Endothelial cell of umbilical vein (primary cell): ENCODE measurements at regions not wholly inside any gene's neighbourhood (a gene's known extent, or its start where the extent isn't known, plus 50 kb on each side); places are given as distances from the start of the nearest gene placed in this dataset.

ENCODE experiments used
- BruUV-seq: library from RNA; stranded (reverse); fragments of 400-500 nt; replicated peaks from 2 replicates; lab custom pipeline; 2021; lab: Mats Ljungman, UMichigan
- CTCF ChIA-PET: fragments of 300-600, 350-600 bp; sonication (Branson Sonifier 250); formaldehyde crosslinking; loops from one replicate; lab custom pipeline; 2021; ENCODE audit warnings: antibody characterized with exemption, inconsistent platforms; lab: Charles Lee
- POLR2A ChIA-PET: fragments of 300-600, 350-600 bp; sonication (Branson Sonifier 250); formaldehyde crosslinking; loops from one replicate; lab custom pipeline; 2021; ENCODE audit warnings: antibody characterized with exemption, inconsistent platforms; lab: Charles Lee
- DNase-seq: peaks from one replicate; pipeline ENCODE4 v3.0.0-alpha.2; 2011; ENCODE audit warnings: low read depth, low spot score
- FAIRE-seq: peaks from 2 replicates; lab custom pipeline; 2011; peaks lifted over from hg19 to GRCh38; lab: Jason Lieb, UNC
- H2AFZ ChIP-seq: 2 replicates; pipeline ENCODE4 v1.6.0; 2012; ENCODE audit warnings: low read depth, low read length, control low read depth, inconsistent platforms
- H3K27ac ChIP-seq: 2 replicates; pipeline ENCODE4 v1.5.1; 2011; ENCODE audit warnings: low read depth, mild to moderate bottlenecking, control low read depth, low read length, moderate library complexity; ENCODE audit not compliant: insufficient read depth
- H3K27me3 ChIP-seq, 2 experiments: 2 replicates each; pipeline versions ENCODE4 v1.6.0 to v1.6.1; 2011; ENCODE audit warnings: low read length in 2 of 2, mixed read lengths in 1 of 2; ENCODE audit not compliant: control insufficient read depth in 2 of 2, insufficient read depth in 2 of 2
- H3K36me3 ChIP-seq, 2 experiments: 2 replicates in 1 of 2; 3 replicates in 1 of 2; pipeline ENCODE4 v1.5.1; 2011; ENCODE audit warnings: low read length in 2 of 2, mild to moderate bottlenecking in 1 of 2, moderate library complexity in 1 of 2; ENCODE audit not compliant: control insufficient read depth in 2 of 2, insufficient read depth in 2 of 2; ENCODE audit errors: extremely low read depth in 1 of 2
- H3K4me1 ChIP-seq: 3 replicates; pipeline ENCODE4 v1.5.1; 2011; ENCODE audit warnings: mild to moderate bottlenecking, low read length; ENCODE audit not compliant: control insufficient read depth, insufficient read depth; ENCODE audit errors: extremely low read depth
- H3K4me2 ChIP-seq: 2 replicates; pipeline ENCODE4 v1.6.1; 2011; ENCODE audit warnings: low read length, control low read depth, mixed read lengths; ENCODE audit not compliant: insufficient read depth
- H3K4me3 ChIP-seq, 3 experiments: fragments of 200-600 bp in 1 of 3; sonication (generic), shearing (Covaris generic) in 1 of 3; replicated peaks in 1 of 3; 2 replicates each; pipeline ENCODE4 v1.5.1; 2011 to 2016; ENCODE audit warnings: control low read depth in 3 of 3, low read length in 3 of 3, mild to moderate bottlenecking in 2 of 3, inconsistent platforms in 1 of 3, low read depth in 1 of 3, moderate library complexity in 1 of 3; ENCODE audit not compliant: insufficient read depth in 1 of 3
- H3K79me2 ChIP-seq: 2 replicates; pipeline ENCODE4 v1.6.0; 2012; ENCODE audit warnings: low read length, inconsistent platforms; ENCODE audit not compliant: control insufficient read depth, insufficient read depth
- H3K9ac ChIP-seq: replicated peaks from 2 replicates; pipeline ENCODE3; 2011; ENCODE audit warnings: low read length, control low read depth; ENCODE audit not compliant: insufficient read depth; ENCODE audit errors: extremely low read depth
- H3K9me1 ChIP-seq: replicated peaks from 3 replicates; pipeline ENCODE4 v1.6.0; 2011; ENCODE audit warnings: mild to moderate bottlenecking, low read length; ENCODE audit not compliant: control insufficient read depth, insufficient read depth; ENCODE audit errors: extremely low read depth
- H3K9me3 ChIP-seq: replicated peaks from 2 replicates; pipeline ENCODE4 v1.5.1; 2012; ENCODE audit warnings: low read length, inconsistent platforms; ENCODE audit not compliant: control insufficient read depth, insufficient read depth
- H4K20me1 ChIP-seq: replicated peaks from 2 replicates; pipeline ENCODE3; 2011; ENCODE audit warnings: mild to moderate bottlenecking, low read length; ENCODE audit not compliant: control insufficient read depth, insufficient read depth; ENCODE audit errors: extremely low read depth
- CTCF ChIP-seq, 2 donors: IDR thresholded peaks; 1 replicate in 1 of 2; 2 replicates in 1 of 2; pipeline ENCODE4 v1.5.1; 2011; ENCODE audit warnings: low read length in 2 of 2, mild to moderate bottlenecking in 2 of 2, moderate library complexity in 2 of 2, control low read depth in 1 of 2, inconsistent platforms in 1 of 2, low read depth in 1 of 2; ENCODE audit not compliant: insufficient read depth in 1 of 2; ENCODE audit errors: extremely low read depth in 1 of 2
- EZH2 ChIP-seq: IDR thresholded peaks from 2 replicates; pipeline ENCODE4 v1.6.1; 2012; ENCODE audit warnings: borderline replicate concordance, low read depth, mild to moderate bottlenecking, moderate library complexity, low read length, inconsistent platforms; ENCODE audit not compliant: severe bottlenecking
- FOS ChIP-seq: IDR thresholded peaks from 2 replicates; pipeline ENCODE4 v1.6.1; 2011; ENCODE audit warnings: mild to moderate bottlenecking, low read length, moderate library complexity, borderline replicate concordance; ENCODE audit not compliant: insufficient read depth
- GATA2 ChIP-seq: IDR thresholded peaks from 2 replicates; pipeline ENCODE4 v1.7.0; 2011; ENCODE audit warnings: low read depth, mild to moderate bottlenecking, moderate library complexity, mixed read lengths, low read length; ENCODE audit not compliant: insufficient read length, insufficient read depth
- JUN ChIP-seq: IDR thresholded peaks from 2 replicates; pipeline ENCODE4 v1.6.1; 2011; ENCODE audit warnings: borderline replicate concordance, low read depth; ENCODE audit not compliant: insufficient read length, insufficient read depth
- MYC ChIP-seq: IDR thresholded peaks from one replicate; pipeline ENCODE4 v1.6.1; 2011; ENCODE audit warnings: mild to moderate bottlenecking, low read depth, low read length
- POLR2A ChIP-seq: IDR thresholded peaks from 2 replicates; pipeline ENCODE4 v1.6.1; 2012; ENCODE audit warnings: low read depth, mild to moderate bottlenecking, control low read depth, low read length
- POLR2AphosphoS5 ChIP-seq: IDR thresholded peaks from 2 replicates; pipeline ENCODE4 v1.6.1; 2012; ENCODE audit warnings: low read depth, mild to moderate bottlenecking, control low read depth, low read length, moderate library complexity; ENCODE audit not compliant: insufficient read depth
- dilution Hi-C: fragments of 300-500 bp; cut with MboI; formaldehyde crosslinking; loops from one replicate; pipeline ENCODE4 v1.15.0; 2019; ENCODE audit warnings: low sequenced_read_pairs; ENCODE audit not compliant: extremely low pct_ligation_motif_present
- intact Hi-C: fragments of 100-400 bp; cut with micrococcal nuclease; formaldehyde crosslinking; loops from one replicate; pipeline ENCODE4 v1.10.0; 2022
- TF ChIP-seq, protein P1 (sequence below): IDR thresholded peaks from 2 replicates; pipeline ENCODE4 v1.6.1; 2011; ENCODE audit not compliant: insufficient read depth, insufficient read length

DNA sequence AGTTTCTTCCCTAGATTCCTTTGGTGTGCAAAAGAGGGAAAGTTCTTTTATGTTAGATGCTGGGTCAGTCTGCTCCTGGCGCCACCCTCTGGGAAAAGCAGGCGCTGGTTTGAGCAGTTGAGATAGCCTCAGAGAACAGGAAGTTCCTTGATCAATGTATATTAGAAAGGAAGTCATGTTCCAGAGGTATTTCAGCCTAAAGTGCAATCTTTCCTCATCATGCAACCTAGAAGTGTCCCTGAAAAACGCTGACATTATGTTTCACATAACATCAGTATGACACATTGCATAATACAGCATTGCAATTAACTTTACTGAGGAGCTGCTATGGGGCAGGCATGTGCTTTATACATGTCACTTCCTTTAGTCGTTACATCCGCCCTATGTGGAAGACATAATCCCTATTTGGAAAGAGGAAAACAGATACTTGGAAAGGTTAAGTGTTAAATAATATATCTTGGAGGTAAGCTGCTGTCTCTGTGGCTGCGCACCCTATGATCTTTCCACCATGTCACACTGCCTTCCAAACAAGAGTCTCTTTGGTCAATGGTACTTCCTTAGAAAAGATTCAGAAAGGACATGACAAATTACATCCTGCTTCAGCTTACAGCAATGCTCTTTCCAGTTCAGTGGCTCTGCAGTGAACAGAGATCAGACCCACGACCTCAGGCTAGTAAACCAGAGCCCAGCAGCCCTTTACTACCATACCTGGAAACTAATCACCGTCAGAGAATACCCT, 369.7 kb downstream of the RAD51AP2 start:
- intact Hi-C loops = loop anchor here (2.0 kb wide), 1 partner anchor 376 kb away; no protein-coding TSS in a partner anchor
- Histone ChIP-seq H3K9ac (no peak overlapping the region), H4K20me1 (no peaks in the 10 kb centered on the region), H3K36me3 (no peaks in the 10 kb centered on the region), H3K27me3 (no peaks in the 10 kb centered on the region), H3K79me2 (no peaks in the 10 kb centered on the region), H3K27ac (no peak overlapping the region), H3K9me3 (no peaks in the 10 kb centered on the region), H2AFZ (no peak overlapping the region), H3K4me1 (no peaks in the 10 kb centered on the region), H3K4me2 (no peak overlapping the region), H3K9me1 (no peaks in the 10 kb centered on the region), H3K4me3 (no peak overlapping the region)
- ChIA-PET POLR2A (no interaction called here), CTCF (no interaction called here)
- TF ChIP-seq EZH2 = no peak
- TF ChIP-seq POLR2AphosphoS5 = no peak
- TF ChIP-seq JUN = no peak
- TF ChIP-seq FOS = no peak
- TF ChIP-seq, protein P1, sequence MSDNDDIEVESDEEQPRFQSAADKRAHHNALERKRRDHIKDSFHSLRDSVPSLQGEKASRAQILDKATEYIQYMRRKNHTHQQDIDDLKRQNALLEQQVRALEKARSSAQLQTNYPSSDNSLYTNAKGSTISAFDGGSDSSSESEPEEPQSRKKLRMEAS = no peak
- no peak for TF ChIP-seq CTCF (IDR thresholded peaks at IDR 0.05; ENCODE audit: extremely low read depth in 1 of 2, insufficient read depth in 1 of 2, low read depth in 1 of 2, low read length in 2 of 2)
- no peak for TF ChIP-seq GATA2
- TF ChIP-seq MYC = no peak
- no peak for TF ChIP-seq POLR2A
- FAIRE-seq = no peak
- BruUV-seq = no TSS peak
- dilution Hi-C loops = no loop called here
- DNase-seq = no peak
